ENCODE measurements at regions not wholly inside any gene's neighbourhood (a gene's known extent, or its start where the extent isn't known, plus 50 kb on each side); places are given as distances from the start of the nearest gene placed in this dataset.
"Not testable (repeated sequence)": the region's sequence is repeated elsewhere in the genome, so short reads cannot be mapped to it uniquely, and the experiment has no call there.

- not testable (repeated sequence) for DNase-seq
These were observed 556.1 kb upstream of the ADGRL2 start for GRCh38 chr1:81244612-81245011.

DNA sequence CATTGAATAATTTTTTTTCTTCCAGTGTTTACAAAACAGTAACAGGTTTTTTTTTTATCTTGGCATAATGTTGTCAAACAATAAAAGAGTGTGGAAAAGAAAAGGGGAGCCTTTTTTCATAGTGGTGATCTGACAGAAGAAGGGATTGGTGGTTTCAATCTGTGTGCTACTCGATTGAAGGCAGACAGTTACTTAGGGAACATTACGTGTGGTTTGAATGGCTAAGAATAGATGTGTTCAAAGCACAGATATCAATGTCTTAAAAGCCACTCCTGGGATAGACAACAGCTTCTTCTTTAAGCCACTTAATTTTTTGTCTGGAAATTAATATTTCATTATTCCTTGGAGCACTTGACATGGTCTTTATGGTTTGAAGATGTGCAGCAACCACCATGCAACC, 558.6 kb upstream of the ADGRL2 start:
- DNase-seq, result no peak

DNA sequence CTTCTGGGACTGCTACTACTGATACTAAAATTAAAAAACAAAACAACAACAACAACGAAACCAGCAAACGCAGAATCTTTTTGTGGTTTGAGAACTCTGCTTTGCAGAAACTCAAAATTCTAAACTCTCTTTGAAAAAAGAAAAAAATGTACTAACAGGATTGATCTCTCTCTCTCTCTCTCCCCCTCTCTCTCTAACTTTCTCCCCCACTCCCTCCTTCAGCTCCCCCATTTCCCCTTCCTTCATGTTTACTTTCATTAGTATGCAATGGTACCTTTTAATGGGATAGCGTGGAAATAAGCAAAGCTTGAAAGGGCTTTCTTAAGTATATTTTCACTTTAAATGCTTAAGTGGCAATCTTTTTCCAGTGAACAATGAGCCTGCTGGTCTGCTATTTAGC, 562.6 kb upstream of the ADGRL2 start:
- no peak for DNase-seq

GRCh38 chr1:81237473-81238089, 563.2 kb upstream of the ADGRL2 start:
- no peak for DNase-seq

DNA sequence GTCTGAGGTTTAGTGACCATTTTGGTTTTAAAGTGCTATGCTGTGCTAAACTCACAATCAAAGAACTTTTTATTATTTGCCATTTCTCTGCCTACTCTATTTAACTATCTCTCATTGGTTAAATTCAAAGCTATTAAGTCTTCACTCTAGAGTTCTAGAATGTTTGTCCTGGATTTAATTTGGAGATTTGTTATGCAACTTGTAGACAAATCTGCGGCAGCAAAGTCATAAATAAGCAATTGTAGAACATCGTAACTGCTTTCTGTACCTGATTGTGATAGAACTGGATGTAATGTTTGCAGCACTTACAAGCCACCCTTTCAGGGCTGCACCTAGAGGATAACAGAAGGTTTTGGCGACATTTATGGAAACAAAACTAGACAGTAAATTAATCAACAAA, 566.5 kb upstream of the ADGRL2 start:
- DNase-seq, result no peak

- no peak for DNase-seq
These were observed 567.1 kb upstream of the ADGRL2 start for GRCh38 chr1:81233591-81233990.

DNA sequence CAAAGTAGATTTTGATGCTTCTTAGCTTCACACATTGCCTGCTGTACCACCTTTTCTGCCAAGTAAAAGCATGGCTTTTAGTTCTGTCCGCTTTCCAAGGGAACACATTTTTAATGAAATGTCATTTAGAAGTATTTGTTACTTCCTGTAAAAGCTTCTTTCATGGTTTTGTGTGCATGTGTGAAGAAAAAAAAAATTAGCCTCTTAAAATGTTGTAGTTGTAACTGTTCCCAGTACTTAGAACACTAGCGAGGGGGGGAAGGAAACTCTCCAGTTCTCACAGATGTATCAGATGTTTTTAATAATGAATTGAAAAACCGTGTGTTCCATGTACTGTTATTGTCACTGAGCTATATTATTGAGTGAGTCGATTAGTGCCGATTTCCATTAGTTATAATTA, 568.3 kb upstream of the ADGRL2 start:
- DNase-seq, result no peak

DNA sequence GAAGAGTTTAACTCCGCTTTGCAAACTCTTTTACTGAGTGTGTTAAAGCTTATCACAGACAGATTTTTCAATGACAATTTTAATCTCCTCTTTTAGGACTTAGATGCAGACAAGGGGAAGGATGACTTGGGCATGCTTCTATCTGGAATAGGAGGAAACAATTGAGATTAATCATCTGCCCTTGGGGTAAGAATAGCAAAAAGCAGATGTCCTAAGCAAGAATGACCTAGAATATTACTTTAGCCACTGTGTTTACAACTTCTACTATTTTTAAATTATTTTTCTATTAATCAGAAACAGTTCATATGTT, 569.0 kb upstream of the ADGRL2 start:
- DNase-seq, result no peak

GRCh38 chr1:81230983-81231728, 569.6 kb upstream of the ADGRL2 start:
- DNase-seq, result no peak

GRCh38 chr1:81228926-81229325, 571.8 kb upstream of the ADGRL2 start:
- no peak for DNase-seq

- no peak for DNase-seq
These were observed 574.2 kb upstream of the ADGRL2 start for GRCh38 chr1:81226603-81226928.

GRCh38 chr1:81225789-81226602, 574.7 kb upstream of the ADGRL2 start:
- DNase-seq, result no peak

- no peak for DNase-seq
These were observed 576.5 kb upstream of the ADGRL2 start for GRCh38 chr1:81224222-81224621.

DNA sequence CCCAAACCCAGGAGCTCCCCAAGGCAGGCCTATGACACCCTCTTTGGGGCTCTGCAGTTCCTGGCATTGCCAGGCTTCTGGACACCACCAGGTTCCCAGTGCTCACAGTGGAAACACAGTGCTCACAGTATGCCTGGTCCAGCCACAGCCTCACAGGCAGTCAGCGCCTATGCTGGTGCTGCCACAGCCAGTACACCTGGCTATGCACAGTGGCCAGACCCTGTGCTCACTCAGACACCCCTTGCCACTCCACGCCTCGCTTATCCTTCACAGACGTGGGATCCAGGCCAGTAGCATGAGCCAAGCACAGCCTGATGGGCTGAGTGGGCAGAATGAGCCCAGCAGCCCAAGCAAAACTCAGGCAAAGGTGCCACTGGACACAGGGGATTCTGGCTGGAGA, 579.2 kb upstream of the ADGRL2 start:
- DNase-seq, result no peak

- no peak for DNase-seq
These were observed 580.1 kb upstream of the ADGRL2 start for GRCh38 chr1:81220614-81221071.

- DNase-seq, result no peak
These were observed 583.7 kb upstream of the ADGRL2 start for GRCh38 chr1:81217058-81217457.

DNA sequence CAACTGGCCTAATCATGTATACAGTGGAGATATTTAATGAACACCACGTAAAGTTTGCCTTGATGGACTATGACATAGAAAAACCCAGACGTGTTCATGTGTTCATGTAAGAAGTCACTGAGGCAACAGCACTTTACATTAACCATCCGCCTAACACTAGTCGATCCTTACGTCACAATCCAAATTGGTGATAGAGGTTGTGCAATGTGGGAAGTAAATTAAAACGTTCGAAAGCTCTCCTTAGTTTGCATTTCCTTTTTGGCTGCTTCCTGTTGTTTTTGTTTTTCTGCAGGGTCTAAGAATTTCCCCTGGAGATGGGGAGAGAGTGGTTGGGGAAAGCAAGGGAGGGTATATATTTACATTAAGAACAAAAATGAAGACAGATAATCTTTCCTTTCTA, 587.5 kb upstream of the ADGRL2 start:
- DNase-seq, result no peak

DNA sequence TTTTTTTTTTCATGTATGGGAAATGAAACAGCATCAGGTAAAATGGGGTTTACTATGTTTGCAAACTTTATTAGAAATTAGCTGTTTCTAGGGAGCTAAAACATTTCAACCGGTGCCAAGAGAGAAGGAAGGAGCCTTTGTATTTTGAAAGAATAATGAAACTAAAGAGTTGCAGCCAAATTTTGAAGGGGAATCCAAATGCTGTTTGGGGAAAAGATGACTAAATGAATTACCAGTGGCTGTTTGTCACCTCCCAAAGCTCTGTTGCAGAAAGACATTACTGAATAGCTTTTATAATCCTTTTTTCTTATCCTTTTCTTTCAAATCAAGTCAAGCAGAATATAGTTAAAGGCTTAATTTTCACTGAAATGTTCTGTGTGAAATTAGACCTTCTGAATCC, 591.3 kb upstream of the ADGRL2 start:
- no peak for DNase-seq

GRCh38 chr1:81208441-81208840, 592.3 kb upstream of the ADGRL2 start:
- peak; percentile 2 for DNase-seq

- DNase-seq, result no peak
These were observed 594.8 kb upstream of the ADGRL2 start for GRCh38 chr1:81205956-81206355.

GRCh38 chr1:81201779-81202178, 599.0 kb upstream of the ADGRL2 start:
- DNase-seq, result no peak

- DNase-seq, result no peak
These were observed 603.1 kb upstream of the ADGRL2 start for GRCh38 chr1:81197591-81197990.

DNA sequence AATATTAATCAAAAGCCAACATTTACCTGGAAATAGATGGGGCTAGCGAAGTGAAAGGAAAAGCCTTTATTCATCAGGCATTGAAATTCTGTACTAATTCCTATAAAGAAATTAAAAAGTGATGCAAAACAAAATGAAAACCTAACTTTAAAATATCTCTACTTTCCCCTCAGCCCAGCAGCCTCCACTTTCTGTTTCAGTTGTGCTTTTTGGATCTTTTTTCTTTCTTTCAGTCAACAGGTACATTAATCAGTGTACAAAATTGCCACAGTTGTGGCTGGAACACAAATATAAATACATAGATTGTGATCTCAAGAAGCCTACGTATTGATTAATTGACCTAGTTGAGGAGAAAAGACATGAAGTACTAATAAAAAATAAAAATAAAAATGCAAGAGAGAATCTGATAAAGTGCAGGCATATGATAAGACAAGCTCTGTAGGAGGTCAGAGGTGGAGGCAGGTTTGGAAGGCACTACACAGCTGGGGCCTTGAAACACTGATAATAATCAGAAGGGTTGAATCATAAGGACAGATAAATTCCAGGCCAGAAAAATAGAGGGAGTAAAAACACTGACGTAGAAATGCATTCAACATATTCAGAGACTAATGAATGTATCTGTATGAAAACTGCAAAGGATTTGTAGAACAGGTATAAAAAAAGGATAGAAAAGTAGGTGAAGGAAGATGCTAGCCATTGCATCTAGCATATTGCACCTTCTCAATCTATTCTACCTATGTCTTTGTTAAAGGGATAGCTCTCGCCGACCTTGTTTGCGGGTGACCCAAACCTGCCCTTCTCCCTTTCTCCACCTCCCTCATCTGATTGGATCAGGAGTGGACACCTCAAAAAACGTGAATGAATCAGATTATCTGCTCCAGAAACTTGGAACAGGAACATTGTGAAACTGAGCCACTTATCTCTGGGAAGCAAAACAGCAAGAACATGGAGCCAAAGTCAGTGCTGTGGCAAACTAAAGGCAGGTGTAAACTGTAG, 607.8 kb upstream of the ADGRL2 start:
- DNase-seq, result no peak
